Left renal cortex interstitium (tissue), 4 donors: ENCODE measurements at regions not wholly inside any gene's neighbourhood (a gene's known extent, or its start where the extent isn't known, plus 50 kb on each side); places are given as distances from the start of the nearest gene placed in this dataset.

Experiments
- DNase-seq, 4 donors: peaks; one replicate each; pipeline ENCODE4 v3.0.0-alpha.2; 2013; ENCODE audit warnings: low read depth in 4 of 4, low spot score in 2 of 4, missing footprints in 1 of 4

DNA sequence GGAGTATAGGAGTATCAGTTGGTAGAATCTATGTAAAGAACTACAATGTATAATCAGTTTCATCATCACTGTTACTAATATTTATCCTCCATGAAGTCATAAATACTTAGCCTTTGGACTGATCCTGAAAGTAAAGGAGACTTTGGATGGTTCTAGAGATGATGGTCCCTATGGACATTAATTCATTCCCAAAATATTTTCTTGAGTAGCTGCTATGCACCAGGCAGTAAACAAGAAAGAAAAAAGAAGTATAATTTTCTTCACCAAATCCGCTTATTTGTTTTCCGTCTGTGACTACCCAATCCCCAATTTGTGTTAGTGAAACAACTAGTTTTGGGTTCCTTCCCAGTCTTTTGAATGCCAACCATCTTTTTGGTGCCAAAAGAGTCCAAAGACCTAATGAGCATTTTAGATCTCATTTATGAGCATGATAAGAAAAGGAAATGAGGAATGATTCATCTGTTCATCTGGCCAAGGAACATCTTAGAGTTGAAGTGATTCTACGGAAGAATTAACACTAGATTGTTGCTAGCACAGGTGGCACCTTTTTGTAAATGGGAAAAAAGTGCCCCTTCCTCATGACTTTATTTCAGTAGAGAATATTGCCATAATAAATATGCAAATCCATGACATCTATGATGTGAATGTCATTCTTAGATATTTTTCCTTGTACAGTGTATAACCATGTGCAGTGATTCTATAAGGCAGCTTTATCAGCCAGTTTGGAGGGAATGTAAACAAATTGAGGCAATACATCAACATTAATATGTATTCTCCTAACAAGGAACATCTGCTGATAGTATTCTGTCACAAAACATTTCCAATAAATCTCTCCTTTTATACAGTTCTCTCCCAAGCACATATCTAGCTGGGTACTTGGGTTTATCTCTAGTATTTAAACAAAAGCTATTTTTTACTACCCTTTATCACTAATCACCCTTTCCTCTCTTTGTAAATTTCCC, 85.1 kb upstream of the CCDC91 start:
- no peak for DNase-seq

- no peak for DNase-seq
Measured at GRCh38 chr12:28107679-28108078, 82.6 kb upstream of the CCDC91 start.

- DNase-seq, result no peak
Measured at GRCh38 chr12:28108599-28108998, 81.7 kb upstream of the CCDC91 start.

GRCh38 chr12:28110329-28110728, 79.9 kb upstream of the CCDC91 start:
- DNase-seq, result no peak

DNA sequence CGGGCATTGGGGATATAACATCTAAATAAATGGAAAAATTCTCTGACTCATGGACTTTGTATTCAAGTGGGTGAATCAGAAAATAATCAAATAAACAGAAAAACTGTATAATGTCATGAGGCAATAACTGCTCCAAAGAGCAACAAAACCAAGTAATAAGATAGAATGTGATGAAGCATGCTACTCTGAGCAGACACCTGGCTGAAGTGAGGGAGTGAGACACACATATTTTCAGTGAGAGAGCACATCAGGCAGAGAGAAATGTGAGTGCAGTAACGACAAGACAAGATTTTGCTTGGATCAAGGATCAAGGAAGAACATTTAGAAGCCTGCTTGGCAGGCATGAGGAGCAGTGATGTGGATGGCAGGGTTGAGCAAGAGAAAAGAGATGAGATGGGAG, 75.8 kb upstream of the CCDC91 start:
- DNase-seq, result no peak

- DNase-seq, result no peak
Measured at GRCh38 chr12:28121433-28121832, 68.8 kb upstream of the CCDC91 start.

DNA sequence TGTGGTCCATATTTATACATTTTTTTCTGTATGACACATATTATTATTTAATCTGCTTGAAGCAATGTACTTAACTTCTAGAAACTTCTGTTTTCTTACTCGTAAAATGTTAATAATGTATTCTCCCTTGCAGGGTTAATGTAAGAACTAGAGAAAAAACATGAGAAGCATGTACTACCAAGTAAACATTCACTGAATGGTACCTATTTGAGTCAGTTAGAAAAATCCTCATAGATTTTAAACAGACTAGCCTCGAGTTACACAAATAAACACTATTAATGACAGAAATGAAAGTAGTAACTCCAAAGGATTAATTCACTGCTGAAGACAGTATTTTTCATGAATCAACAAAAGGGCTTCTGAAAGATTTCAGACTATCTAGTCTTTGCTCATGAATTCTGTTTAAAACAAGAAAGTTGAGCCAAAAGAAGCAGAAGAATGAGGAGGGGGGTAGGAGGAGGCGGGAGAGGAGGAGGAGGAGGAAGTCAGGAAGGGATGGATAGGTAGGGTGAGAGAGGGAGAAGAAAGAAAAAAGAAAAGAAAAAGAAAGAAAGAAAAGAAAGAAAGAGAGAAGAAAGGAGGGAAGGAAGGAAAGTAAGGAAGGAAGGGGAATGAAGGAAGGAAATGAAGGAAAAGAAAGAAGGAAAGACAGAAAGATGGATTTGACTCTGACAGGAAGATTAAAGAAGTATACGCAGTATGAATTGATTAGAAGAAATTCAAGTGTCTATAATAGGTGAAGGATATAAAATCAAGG, 68.2 kb upstream of the CCDC91 start:
- DNase-seq, result no peak

DNA sequence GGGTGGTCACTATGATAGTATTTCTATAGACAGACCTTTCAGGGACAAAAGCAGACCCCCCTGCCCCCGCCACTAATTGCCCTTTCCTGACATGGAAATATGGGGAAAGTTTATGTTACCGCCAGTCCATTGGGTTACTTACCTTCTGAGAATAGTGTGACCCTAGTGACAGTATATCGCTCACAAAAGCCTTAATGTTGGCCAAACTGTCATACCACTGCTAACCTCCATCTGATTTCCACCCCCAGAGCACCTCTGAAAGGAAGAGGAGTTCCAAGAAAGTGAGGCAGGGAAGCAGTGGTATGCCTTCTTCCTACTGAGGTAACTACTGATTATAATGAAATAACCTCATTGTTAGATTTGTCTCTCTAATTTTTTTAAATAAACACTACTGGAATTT, 67.5 kb upstream of the CCDC91 start:
- no peak for DNase-seq

DNA sequence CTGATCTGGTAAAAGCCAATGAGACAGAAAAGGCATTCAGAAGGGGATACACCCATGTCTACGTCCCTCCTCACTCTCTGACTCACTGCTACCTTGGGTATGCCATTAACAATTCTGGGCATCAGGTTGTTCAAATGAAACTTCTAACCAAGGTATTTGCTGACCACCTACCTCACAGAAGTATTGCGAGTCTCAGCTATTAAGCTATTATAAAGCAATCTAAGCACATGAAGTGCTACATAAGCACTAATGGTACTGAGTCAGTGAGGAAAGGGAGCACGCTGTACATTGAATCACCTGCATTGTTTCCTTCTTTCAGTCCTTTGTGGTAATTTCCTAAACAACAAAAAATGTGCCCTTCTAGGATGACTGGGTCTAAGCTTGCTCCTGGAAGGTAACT, 62.8 kb upstream of the CCDC91 start:
- DNase-seq, result no peak

GRCh38 chr12:28129031-28129430, 61.2 kb upstream of the CCDC91 start:
- DNase-seq, result peak in 1 of 4 donors; percentile 13

DNA sequence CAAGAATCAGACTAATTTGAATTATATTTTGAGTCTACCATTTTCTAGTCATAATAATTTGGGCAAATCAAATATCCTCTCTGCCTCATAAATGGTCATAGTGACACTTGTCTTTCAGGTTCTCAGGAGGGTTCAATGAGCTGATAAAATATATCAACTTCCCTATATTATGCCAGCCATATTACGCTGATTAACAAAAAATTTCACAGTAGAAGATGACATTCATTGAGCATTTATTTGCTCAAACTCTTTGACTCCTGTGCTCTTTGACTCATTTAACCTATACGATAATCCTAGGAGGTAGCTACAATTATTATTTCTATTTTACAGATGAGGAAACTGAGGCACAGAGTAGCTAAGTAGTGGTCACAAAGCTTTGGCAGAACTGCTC, 60.0 kb upstream of the CCDC91 start:
- no peak for DNase-seq

DNA sequence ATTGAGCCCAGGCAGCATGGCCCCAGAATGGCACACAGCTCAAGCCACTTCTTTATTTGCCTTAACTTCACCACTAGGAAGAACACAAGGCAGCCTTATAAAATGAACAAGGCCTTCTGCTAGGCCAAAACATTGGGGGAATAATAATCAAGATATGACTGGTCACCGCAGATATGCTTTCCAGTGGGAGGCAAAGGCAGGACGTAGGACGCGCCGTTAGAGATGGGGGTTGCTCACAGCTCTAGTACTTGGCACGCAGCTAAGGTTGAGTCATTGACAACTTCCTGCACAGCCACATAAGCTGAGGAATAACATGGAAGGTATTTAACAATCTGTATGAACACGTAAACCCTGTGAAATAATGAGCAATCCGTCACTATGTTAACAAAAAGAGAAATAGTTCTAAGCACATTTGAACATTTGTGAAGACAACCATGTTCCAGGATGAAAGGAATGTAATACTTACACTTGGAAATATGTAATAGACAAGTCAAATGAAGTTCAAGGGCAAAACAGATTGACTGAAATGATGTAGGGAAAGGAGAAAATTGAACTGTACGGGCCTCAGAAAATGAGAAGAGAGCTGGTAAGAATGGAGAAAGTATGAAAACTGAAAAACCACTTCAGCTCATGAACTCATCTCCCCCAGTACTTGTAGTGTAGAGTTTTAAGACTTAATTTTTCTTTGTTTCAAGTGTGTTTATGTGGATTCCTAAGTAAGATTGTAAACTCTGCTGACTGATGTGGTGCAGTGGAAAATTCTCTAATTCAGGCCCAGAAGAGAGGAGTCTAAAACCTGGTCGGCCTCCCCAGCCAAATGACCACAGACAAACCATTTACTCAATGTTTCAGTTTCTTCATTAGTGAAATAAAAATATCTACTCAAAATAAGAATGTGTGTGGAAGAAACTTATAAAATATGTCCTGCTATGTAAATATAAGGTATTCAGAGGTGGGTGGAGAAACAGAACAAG, 59.3 kb upstream of the CCDC91 start:
- no peak for DNase-seq

GRCh38 chr12:28132398-28132797, 57.9 kb upstream of the CCDC91 start:
- DNase-seq, result no peak

GRCh38 chr12:28135801-28136439, 54.3 kb upstream of the CCDC91 start:
- DNase-seq, result no peak

GRCh38 chr12:28137414-28137813, 52.8 kb upstream of the CCDC91 start:
- DNase-seq, result no peak

DNA sequence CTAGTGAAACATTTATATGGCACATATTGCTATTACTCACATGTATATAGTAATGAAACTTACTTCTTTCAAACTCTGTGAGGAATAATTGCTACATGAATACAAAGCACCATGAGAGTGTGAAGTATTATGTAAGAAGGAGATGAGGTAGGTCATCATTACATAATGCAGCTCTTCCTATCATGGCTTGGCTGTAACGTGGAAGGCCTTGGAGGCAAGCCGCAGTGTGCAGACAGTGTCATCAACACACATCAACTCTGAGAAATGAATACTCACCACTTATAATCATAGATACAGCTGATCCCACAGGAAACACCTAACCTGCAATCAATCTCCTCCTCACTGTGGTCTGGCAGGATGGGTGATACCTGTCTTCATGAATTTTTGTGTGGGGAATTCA, 49.9 kb upstream of the CCDC91 start:
- no peak for DNase-seq
